H1 (cell line): ENCODE measurements at regions not wholly inside any gene's neighbourhood (a gene's known extent, or its start where the extent isn't known, plus 50 kb on each side); places are given as distances from the start of the nearest gene placed in this dataset.

Source experiments
- ATF2 ChIP-seq: IDR thresholded peaks from 2 replicates; pipeline ENCODE4 v1.6.1; 2012; ENCODE audit warnings: low read length, inconsistent platforms
- BCL11A ChIP-seq, 2 experiments: IDR thresholded peaks; one replicate each; pipeline ENCODE4 v1.6.1; 2011; ENCODE audit warnings: low read depth in 2 of 2, low read length in 2 of 2, mild to moderate bottlenecking in 2 of 2
- CBX5 ChIP-seq: fragments of 300-800, 300-1000 bp; sonication (generic); IDR thresholded peaks from 2 replicates; pipeline ENCODE4 v1.7.1; 2016; ENCODE audit warnings: antibody characterized with exemption, low read length, low read depth
- CHD2 ChIP-seq: IDR thresholded peaks from 2 replicates; pipeline ENCODE4 v1.6.1; 2012; ENCODE audit warnings: low read length, improper control_type of control experiment
- EZH2 ChIP-seq: fragments of 200-600 bp; sonication (generic); IDR thresholded peaks from 2 replicates; pipeline ENCODE4 v1.7.1; 2012; ENCODE audit warnings: low read depth, mild to moderate bottlenecking, moderate library complexity, low read length, inconsistent platforms; ENCODE audit not compliant: severe bottlenecking
- GABPA ChIP-seq: IDR thresholded peaks from 2 replicates; pipeline ENCODE4 v1.6.1; 2011; ENCODE audit warnings: mild to moderate bottlenecking, low read length, moderate library complexity, borderline replicate concordance; ENCODE audit not compliant: insufficient read depth
- MAFK ChIP-seq: IDR thresholded peaks from 2 replicates; pipeline ENCODE4 v1.6.1; 2012; ENCODE audit warnings: low read depth, mild to moderate bottlenecking, improper control_type of control experiment, low read length
- NRF1 ChIP-seq: IDR thresholded peaks from 2 replicates; pipeline ENCODE4 v1.6.1; 2011; ENCODE audit warnings: mild to moderate bottlenecking, low read depth, low read length, improper control_type of control experiment
- POLR2A ChIP-seq, 2 experiments: IDR thresholded peaks; 1 replicate in 1 of 2; 2 replicates in 1 of 2; pipeline ENCODE4 v1.6.1; 2011; ENCODE audit warnings: low read depth in 2 of 2, low read length in 2 of 2, mild to moderate bottlenecking in 2 of 2; ENCODE audit errors: control extremely low read depth in 1 of 2
- SIN3A ChIP-seq, 2 experiments: IDR thresholded peaks in 1 of 2; conservative IDR thresholded peaks in 1 of 2; 2 replicates each; pipeline ENCODE4 v1.6.1; 2011 to 2012; ENCODE audit warnings: low read length in 2 of 2, improper control_type of control experiment in 1 of 2, low read depth in 1 of 2, mild to moderate bottlenecking in 1 of 2
- SP1 ChIP-seq: IDR thresholded peaks from 2 replicates; pipeline ENCODE4 v1.6.1; 2011; ENCODE audit warnings: low read depth, low read length
- TCF12 ChIP-seq: IDR thresholded peaks from 2 replicates; pipeline ENCODE4 v1.6.1; 2011; ENCODE audit warnings: low read depth, mild to moderate bottlenecking, low read length
- TF ChIP-seq, protein P1 (sequence below), 3 experiments: IDR thresholded peaks; 1 replicate in 2 of 3; 2 replicates in 1 of 3; pipeline versions ENCODE4 v1.5.1 to v1.6.1; 2011; ENCODE audit warnings: low read length in 3 of 3, mild to moderate bottlenecking in 3 of 3, inconsistent platforms in 2 of 3, low read depth in 1 of 3, moderate library complexity in 1 of 3; ENCODE audit not compliant: insufficient read depth in 1 of 3; ENCODE audit errors: control extremely low read depth in 1 of 3
- TF ChIP-seq, protein P2 (sequence below): IDR thresholded peaks from 2 replicates; pipeline ENCODE4 v1.6.1; 2012; ENCODE audit warnings: inconsistent platforms

- TF ChIP-seq SP1 (no peak), POLR2A (IDR thresholded peaks at IDR 0.05; ENCODE audit: control extremely low read depth in 1 of 2, low read depth in 2 of 2, low read length in 2 of 2) (no peak), GABPA (no peak), TCF12 (no peak), ATF2 (no peak), EZH2 (no peak), MAFK (no peak), NRF1 (no peak), CHD2 (no peak), SIN3A (conservative IDR thresholded peaks at IDR 0.05 in 1 of 2, IDR thresholded peaks at IDR 0.05 in 1 of 2; ENCODE audit: low read depth in 1 of 2, low read length in 2 of 2) (no peak), BCL11A (IDR thresholded peaks at IDR 0.05; ENCODE audit: low read depth in 2 of 2, low read length in 2 of 2) (no peak), CBX5 (no peak)
- TF ChIP-seq, protein P1, sequence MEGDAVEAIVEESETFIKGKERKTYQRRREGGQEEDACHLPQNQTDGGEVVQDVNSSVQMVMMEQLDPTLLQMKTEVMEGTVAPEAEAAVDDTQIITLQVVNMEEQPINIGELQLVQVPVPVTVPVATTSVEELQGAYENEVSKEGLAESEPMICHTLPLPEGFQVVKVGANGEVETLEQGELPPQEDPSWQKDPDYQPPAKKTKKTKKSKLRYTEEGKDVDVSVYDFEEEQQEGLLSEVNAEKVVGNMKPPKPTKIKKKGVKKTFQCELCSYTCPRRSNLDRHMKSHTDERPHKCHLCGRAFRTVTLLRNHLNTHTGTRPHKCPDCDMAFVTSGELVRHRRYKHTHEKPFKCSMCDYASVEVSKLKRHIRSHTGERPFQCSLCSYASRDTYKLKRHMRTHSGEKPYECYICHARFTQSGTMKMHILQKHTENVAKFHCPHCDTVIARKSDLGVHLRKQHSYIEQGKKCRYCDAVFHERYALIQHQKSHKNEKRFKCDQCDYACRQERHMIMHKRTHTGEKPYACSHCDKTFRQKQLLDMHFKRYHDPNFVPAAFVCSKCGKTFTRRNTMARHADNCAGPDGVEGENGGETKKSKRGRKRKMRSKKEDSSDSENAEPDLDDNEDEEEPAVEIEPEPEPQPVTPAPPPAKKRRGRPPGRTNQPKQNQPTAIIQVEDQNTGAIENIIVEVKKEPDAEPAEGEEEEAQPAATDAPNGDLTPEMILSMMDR (IDR thresholded peaks at IDR 0.05; ENCODE audit: control extremely low read depth in 1 of 3, insufficient read depth in 1 of 3, low read depth in 1 of 3, low read length in 3 of 3): no peak
- TF ChIP-seq, protein P2, sequence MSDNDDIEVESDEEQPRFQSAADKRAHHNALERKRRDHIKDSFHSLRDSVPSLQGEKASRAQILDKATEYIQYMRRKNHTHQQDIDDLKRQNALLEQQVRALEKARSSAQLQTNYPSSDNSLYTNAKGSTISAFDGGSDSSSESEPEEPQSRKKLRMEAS: no peak
Observed at GRCh38 chr18:11454040-11454439, 155.4 kb upstream of the SLC35G4 start.
